GM10248 (cell line): ENCODE measurements at regions not wholly inside any gene's neighbourhood (a gene's known extent, or its start where the extent isn't known, plus 50 kb on each side); places are given as distances from the start of the nearest gene placed in this dataset.

ENCODE experiments used
- CTCF ChIA-PET: fragments of 300-600 bp; sonication (Branson Sonifier 250); formaldehyde crosslinking; extraction: SDS; loops from one replicate; lab custom pipeline; 2021; ENCODE audit warnings: antibody characterized with exemption; lab: Yijun Ruan, JAX
- POLR2A ChIA-PET: fragments of 350-650 bp; sonication (Branson Sonifier 250); formaldehyde crosslinking; extraction: SDS; loops from one replicate; lab custom pipeline; 2020; ENCODE audit warnings: antibody characterized with exemption; lab: Yijun Ruan, JAX
- DNase-seq: peaks from one replicate; pipeline ENCODE4 v3.0.0; 2012; ENCODE audit errors: extremely low spot score
- TF ChIP-seq, protein P1 (sequence below): IDR thresholded peaks from 2 replicates; pipeline ENCODE4 v1.5.1; 2012; ENCODE audit warnings: mild to moderate bottlenecking, low read depth; ENCODE audit errors: extremely low read depth, missing control alignments, control extremely low read depth

DNA sequence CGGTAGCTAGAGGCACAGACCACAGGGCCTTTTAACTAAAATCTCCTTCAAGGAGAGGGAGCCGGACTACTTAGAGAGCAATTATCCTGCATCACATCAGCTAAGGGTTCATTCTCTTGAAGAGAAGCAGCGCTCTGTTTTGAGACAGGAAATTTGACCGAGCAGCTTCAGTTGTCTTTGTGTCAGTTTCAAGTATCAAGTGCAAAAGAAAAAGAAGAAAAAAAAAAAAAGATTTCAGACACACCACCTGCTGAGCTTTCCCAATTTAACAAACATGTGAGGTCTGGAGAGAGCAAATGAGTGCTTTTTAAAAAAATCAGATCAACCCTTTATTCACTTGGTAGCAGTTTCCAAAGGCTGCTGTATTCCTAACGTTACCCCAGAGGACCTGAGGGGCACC is 273.5 kb upstream of the POU3F2 start:
- DNase-seq, result no peak
- TF ChIP-seq, protein P1, sequence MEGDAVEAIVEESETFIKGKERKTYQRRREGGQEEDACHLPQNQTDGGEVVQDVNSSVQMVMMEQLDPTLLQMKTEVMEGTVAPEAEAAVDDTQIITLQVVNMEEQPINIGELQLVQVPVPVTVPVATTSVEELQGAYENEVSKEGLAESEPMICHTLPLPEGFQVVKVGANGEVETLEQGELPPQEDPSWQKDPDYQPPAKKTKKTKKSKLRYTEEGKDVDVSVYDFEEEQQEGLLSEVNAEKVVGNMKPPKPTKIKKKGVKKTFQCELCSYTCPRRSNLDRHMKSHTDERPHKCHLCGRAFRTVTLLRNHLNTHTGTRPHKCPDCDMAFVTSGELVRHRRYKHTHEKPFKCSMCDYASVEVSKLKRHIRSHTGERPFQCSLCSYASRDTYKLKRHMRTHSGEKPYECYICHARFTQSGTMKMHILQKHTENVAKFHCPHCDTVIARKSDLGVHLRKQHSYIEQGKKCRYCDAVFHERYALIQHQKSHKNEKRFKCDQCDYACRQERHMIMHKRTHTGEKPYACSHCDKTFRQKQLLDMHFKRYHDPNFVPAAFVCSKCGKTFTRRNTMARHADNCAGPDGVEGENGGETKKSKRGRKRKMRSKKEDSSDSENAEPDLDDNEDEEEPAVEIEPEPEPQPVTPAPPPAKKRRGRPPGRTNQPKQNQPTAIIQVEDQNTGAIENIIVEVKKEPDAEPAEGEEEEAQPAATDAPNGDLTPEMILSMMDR, result no peak
- POLR2A ChIA-PET, result no interaction called here
- CTCF ChIA-PET, result interaction anchor here (0.7 to 1.6 kb wide), 3 partner anchors 8 to 12 kb away, joined by 3 to 5 read pairs (median 5); no protein-coding TSS in a partner anchor

DNA sequence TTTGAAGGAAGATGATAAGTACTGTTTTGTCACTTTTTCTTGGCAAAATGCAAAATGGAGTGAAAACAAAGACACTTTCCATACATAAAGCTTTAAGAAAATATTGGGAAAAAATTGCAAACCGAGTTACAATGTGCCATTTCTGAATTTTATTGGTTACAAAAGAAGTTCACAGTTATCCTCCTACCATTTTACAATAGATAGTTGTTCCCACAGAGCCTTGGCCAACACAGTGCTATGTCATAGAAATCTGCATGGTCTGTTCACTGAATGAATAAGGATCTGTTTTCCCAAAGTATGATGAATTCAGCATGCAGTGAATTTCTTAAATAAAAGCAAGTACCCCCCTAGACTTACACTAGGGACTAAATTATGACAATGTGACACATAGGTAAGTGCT is 268.2 kb upstream of the POU3F2 start:
- CTCF ChIA-PET, result no interaction called here
- DNase-seq, result no peak
- POLR2A ChIA-PET, result no interaction called here
- TF ChIP-seq, protein P1, result no peak

DNA sequence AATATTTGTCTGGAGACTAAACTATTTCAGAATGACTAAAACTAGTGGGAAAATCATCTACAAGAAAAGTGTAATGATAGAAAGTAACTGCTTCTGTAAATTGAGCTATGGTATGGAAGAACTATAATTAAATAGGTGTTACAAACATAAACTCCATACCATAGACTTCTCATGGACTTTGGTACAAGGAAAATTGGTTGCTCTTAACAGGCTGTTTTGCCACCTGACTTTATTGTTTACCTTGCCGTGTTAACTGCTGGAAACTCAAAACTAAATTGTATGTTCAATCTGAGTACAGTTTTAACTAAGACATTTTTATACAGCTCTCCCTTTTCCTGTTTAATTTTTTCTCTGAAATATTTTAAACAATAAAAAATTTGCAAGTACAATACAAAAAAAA is 261.8 kb upstream of the POU3F2 start:
- no peak for DNase-seq
- TF ChIP-seq, protein P1, result no peak
- ChIA-PET POLR2A (no interaction called here), CTCF (interaction anchor here (2.1 kb wide), 1 partner anchor 11 kb away, joined by 5 read pairs; no protein-coding TSS in a partner anchor)

DNA sequence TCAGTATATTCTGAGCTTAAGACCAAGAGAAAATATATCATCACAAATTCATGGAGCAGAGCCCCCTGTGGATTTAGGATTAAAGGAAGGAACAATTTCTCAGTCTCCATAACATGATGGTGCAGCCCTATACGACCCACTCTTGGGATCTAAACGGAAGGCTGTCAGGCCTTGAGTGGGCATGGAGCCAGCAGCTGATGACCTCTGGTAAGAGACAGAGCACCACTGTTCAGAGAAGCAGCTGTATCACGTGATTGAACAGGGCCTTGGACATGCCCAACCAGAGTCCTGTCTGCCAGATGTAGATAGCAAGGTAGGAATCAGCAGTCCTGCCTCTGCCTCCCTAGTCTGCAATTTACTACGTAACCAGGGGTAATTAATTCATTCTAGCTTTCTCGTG is 259.4 kb upstream of the POU3F2 start:
- CTCF ChIA-PET, result no interaction called here
- DNase-seq, result no peak
- POLR2A ChIA-PET, result no interaction called here
- TF ChIP-seq, protein P1, result no peak

DNA sequence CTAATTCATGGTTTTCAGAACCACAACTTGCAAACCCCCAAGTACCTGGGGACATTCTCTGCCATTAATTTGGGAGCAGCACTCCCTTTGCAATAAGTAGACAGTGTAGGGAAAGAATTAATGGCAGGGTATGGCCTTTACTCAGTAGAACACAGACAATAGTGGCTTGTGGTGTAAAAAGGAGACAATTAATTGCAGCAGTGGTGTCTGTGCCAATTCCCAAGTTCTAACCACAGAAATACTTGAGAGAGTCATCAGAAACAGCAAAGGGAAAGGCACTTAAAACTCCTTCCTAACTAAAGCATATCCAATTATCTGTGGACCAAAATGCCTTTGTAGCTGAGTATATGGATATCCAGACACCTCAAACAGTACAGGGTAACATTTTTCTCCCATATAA is 257.6 kb upstream of the POU3F2 start:
- TF ChIP-seq, protein P1, result no peak
- CTCF ChIA-PET, result interaction anchor here (0.8 kb wide), 1 partner anchor 14 kb away, joined by 4 read pairs; no protein-coding TSS in a partner anchor
- no peak for DNase-seq
- POLR2A ChIA-PET, result no interaction called here

DNA sequence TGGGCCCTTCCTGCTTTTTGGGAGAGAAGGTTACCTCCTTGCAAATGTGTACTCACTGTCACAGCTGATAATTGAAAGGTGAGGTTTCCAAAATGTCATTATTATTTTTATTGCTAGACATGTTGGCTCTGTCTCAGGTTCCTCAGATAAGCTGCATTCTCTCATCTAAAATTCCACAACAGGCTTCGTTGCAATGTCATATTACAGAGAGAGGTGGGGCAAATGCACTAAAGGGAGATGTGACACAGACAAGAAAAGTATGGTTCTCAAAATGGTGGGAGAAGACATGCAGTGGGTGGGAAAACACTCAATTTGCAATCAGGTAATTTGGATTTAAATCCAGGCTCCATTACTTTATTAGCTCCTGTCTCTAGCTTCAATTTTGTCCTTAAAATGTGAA is 256.4 kb upstream of the POU3F2 start:
- TF ChIP-seq, protein P1, result no peak
- ChIA-PET POLR2A (no interaction called here), CTCF (interaction anchor here (1.2 kb wide), 1 partner anchor 9 kb away, joined by 3 read pairs; no protein-coding TSS in a partner anchor)
- no peak for DNase-seq
